ENCODE measurements at regions not wholly inside any gene's neighbourhood (a gene's known extent, or its start where the extent isn't known, plus 50 kb on each side); places are given as distances from the start of the nearest gene placed in this dataset.

DNA sequence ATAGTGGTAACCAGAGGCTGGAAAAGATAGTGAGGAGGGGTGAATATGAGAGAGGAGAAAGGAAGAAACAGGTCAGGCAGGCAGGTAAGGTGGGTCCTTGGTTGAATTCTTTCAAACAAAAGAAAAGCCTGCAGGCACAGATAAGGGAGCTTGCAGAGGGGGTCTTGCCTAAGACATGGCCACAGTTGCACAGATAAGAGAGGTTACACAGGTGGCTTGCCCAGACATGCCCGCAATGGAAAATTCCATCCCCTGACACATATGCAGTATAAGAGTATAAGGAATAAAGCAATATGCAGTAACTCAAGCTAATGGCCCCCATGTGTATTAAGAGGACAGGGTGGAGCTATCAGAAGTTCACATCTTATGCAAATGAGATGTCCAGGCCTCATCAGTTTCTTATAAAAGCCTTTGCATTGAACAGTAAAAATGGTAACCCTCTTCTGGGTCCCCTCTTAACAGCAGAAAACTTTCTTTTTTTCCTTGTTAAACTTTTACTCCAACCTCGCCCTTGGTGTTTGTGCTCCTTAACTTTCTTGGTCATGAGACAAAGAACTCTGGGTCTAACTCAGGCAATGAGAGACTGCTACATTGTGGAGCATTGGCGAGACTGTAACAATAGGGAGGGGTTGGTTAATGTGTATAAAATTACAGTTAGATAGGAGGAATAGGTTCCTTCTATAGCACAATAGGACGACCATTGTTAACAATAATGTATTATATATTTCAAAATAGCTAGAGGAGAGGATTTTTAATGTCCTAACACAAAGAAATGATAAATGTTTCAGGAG, 764.6 kb downstream of the TSN start:
- TF ChIP-seq TAF1 (IDR thresholded peaks at IDR 0.05; ENCODE audit: borderline replicate concordance, insufficient read depth, low read length): no peak
- TF ChIP-seq, protein P1, sequence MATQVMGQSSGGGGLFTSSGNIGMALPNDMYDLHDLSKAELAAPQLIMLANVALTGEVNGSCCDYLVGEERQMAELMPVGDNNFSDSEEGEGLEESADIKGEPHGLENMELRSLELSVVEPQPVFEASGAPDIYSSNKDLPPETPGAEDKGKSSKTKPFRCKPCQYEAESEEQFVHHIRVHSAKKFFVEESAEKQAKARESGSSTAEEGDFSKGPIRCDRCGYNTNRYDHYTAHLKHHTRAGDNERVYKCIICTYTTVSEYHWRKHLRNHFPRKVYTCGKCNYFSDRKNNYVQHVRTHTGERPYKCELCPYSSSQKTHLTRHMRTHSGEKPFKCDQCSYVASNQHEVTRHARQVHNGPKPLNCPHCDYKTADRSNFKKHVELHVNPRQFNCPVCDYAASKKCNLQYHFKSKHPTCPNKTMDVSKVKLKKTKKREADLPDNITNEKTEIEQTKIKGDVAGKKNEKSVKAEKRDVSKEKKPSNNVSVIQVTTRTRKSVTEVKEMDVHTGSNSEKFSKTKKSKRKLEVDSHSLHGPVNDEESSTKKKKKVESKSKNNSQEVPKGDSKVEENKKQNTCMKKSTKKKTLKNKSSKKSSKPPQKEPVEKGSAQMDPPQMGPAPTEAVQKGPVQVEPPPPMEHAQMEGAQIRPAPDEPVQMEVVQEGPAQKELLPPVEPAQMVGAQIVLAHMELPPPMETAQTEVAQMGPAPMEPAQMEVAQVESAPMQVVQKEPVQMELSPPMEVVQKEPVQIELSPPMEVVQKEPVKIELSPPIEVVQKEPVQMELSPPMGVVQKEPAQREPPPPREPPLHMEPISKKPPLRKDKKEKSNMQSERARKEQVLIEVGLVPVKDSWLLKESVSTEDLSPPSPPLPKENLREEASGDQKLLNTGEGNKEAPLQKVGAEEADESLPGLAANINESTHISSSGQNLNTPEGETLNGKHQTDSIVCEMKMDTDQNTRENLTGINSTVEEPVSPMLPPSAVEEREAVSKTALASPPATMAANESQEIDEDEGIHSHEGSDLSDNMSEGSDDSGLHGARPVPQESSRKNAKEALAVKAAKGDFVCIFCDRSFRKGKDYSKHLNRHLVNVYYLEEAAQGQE (IDR thresholded peaks at IDR 0.05; ENCODE audit: insufficient read depth in 1 of 2, low read depth in 2 of 2, low read length in 2 of 2): no peak

All from PFSK-1 (cell line).